Spleen (tissue), 11 donors: ENCODE measurements at regions not wholly inside any gene's neighbourhood (a gene's known extent, or its start where the extent isn't known, plus 50 kb on each side); places are given as distances from the start of the nearest gene placed in this dataset.

Experiments
- DNase-seq: peaks from one replicate; pipeline ENCODE4 v3.0.0-alpha.2; 2020
- H3K27ac ChIP-seq, 8 donors: fragments of 200-600 bp; sonication (generic) in 7 of 8; 1 replicate in 4 of 8; 2 replicates in 4 of 8; pipeline versions ENCODE4 v1.5.0 to v1.8.0; 2016 to 2021; ENCODE audit warnings: inconsistent platforms in 4 of 8, mild to moderate bottlenecking in 4 of 8, moderate library complexity in 1 of 8
- H3K27me3 ChIP-seq, 7 donors: fragments of 200-600 bp; sonication (generic) in 6 of 7; replicated peaks in 1 of 7; 1 replicate in 4 of 7; 2 replicates in 3 of 7; pipeline versions ENCODE4 v1.5.0 to v1.8.0; 2016 to 2021; ENCODE audit warnings: inconsistent platforms in 3 of 7, mild to moderate bottlenecking in 1 of 7
- H3K36me3 ChIP-seq, 6 donors: fragments of 200-600 bp; sonication (generic) in 5 of 6; 1 replicate in 4 of 6; 2 replicates in 2 of 6; pipeline versions ENCODE4 v1.5.0 to v1.8.0; 2016 to 2021; ENCODE audit warnings: inconsistent platforms in 2 of 6
- H3K4me1 ChIP-seq, 6 donors: fragments of 200-600 bp; sonication (generic) in 5 of 6; 1 replicate in 3 of 6; 2 replicates in 3 of 6; pipeline versions ENCODE4 v1.5.0 to v1.8.0; 2016 to 2021; ENCODE audit warnings: inconsistent platforms in 3 of 6
- H3K4me3 ChIP-seq, 8 donors: fragments of 200-600 bp; sonication (generic) in 7 of 8; 1 replicate in 4 of 8; 2 replicates in 4 of 8; pipeline versions ENCODE4 v1.5.0 to v1.8.0; 2016 to 2021; ENCODE audit warnings: inconsistent platforms in 4 of 8, mild to moderate bottlenecking in 4 of 8, moderate library complexity in 2 of 8
- H3K9me3 ChIP-seq, 8 donors: fragments of 200-600 bp; sonication (generic) in 7 of 8; 1 replicate in 4 of 8; 2 replicates in 4 of 8; pipeline versions ENCODE4 v1.5.0 to v1.8.0; 2016 to 2021; ENCODE audit warnings: inconsistent platforms in 4 of 8
- POLR2A ChIP-seq, 3 donors: fragments of 450-650 bp; IDR thresholded peaks; one replicate each; pipeline ENCODE4 v1.5.1; 2017; ENCODE audit warnings: antibody characterized with exemption in 3 of 3, mild to moderate bottlenecking in 1 of 3
- POLR2AphosphoS5 ChIP-seq, 3 donors: sonication (generic); formaldehyde crosslinking; IDR thresholded peaks; one replicate each; pipeline ENCODE4 v1.5.1; 2017; ENCODE audit warnings: antibody characterized with exemption in 3 of 3
- WGBS, 5 donors: extraction: QIAGEN DNeasy Blood & Tissue Kit in 3 of 5; methylation state at CpG; one replicate each; pipeline versions ENCODE4 v1.1.5 to v1.1.7; 2013 to 2018; 5-methylcytosine and 5-hydroxymethylcytosine counted together
- intact Hi-C: fragments of 100-400 bp; cut with DNase I; formaldehyde crosslinking; loops from one replicate; pipeline ENCODE4 v1.15.0; 2023; ENCODE audit warnings: low total_unique reads
- TF ChIP-seq, protein P1 (sequence below), 11 experiments: fragments of 200-600 bp in 7 of 11; fragments of 450-650 bp in 4 of 11; sonication (generic) in 4 of 11; IDR thresholded peaks in 8 of 11; conservative IDR thresholded peaks in 3 of 11; 1 replicate in 7 of 11; 2 replicates in 4 of 11; pipeline versions ENCODE4 v1.4.0 to v1.8.0; 2016 to 2021; ENCODE audit warnings: antibody characterized with exemption in 11 of 11, inconsistent platforms in 4 of 11, mild to moderate bottlenecking in 1 of 11
- donor health status: healthy with polysubstance abuse.
- donor health status: DM: no; HTN: no; CAD: no; lungs with moderate emphysema.
- donor health status: DM: no; HTN: no; CAD: no.
- donor health status: Bipolar disorder and iron deficiency.
- donor health status: healthy.
- donor health status: DM: no; HTN: no; CAD: no.
- donor health status: DM: yes; HTN: yes; CAD: no.

DNA sequence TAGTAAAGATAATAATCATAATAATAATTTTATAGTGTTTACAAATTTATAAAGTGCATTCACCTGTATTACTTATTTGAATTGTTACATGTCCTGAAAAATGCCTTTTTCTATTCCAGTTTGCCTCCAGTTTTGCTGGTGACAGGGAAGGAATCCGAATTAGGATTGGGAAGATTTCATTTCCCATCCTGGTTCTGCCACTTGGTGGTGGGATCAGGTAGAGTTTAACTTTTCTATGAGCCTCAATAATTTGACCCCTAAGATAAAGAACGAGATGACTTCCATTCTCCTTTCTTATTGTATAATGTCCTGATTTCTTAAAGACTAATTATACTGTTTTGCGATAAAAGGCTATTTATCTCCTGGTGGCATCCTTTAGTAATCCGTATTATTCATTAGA lies 1090.9 kb downstream of the RAPGEF2 start:
- 77 to 89% (median 82%) methylated on average over 4 of the region's 4 CpGs for WGBS, 5 donors
- TF ChIP-seq, protein P1, sequence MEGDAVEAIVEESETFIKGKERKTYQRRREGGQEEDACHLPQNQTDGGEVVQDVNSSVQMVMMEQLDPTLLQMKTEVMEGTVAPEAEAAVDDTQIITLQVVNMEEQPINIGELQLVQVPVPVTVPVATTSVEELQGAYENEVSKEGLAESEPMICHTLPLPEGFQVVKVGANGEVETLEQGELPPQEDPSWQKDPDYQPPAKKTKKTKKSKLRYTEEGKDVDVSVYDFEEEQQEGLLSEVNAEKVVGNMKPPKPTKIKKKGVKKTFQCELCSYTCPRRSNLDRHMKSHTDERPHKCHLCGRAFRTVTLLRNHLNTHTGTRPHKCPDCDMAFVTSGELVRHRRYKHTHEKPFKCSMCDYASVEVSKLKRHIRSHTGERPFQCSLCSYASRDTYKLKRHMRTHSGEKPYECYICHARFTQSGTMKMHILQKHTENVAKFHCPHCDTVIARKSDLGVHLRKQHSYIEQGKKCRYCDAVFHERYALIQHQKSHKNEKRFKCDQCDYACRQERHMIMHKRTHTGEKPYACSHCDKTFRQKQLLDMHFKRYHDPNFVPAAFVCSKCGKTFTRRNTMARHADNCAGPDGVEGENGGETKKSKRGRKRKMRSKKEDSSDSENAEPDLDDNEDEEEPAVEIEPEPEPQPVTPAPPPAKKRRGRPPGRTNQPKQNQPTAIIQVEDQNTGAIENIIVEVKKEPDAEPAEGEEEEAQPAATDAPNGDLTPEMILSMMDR (IDR thresholded peaks at IDR 0.05 in 8 of 11, conservative IDR thresholded peaks at IDR 0.05 in 3 of 11), result no peak
- TF ChIP-seq POLR2AphosphoS5 (IDR thresholded peaks at IDR 0.05), result no peak
- no peak for TF ChIP-seq POLR2A (IDR thresholded peaks at IDR 0.05)
- Histone ChIP-seq H3K27ac (no peak overlapping the region), H3K9me3 (peaks cover 0 to 7% (median 0%) of the 10 kb centered on the region in 8 donors), H3K4me1 (no peaks in the 10 kb centered on the region), H3K27me3 (no peaks in the 10 kb centered on the region), H3K4me3 (no peak overlapping the region), H3K36me3 (no peaks in the 10 kb centered on the region)
- intact Hi-C loops, result no loop called here
- no peak for DNase-seq

DNA sequence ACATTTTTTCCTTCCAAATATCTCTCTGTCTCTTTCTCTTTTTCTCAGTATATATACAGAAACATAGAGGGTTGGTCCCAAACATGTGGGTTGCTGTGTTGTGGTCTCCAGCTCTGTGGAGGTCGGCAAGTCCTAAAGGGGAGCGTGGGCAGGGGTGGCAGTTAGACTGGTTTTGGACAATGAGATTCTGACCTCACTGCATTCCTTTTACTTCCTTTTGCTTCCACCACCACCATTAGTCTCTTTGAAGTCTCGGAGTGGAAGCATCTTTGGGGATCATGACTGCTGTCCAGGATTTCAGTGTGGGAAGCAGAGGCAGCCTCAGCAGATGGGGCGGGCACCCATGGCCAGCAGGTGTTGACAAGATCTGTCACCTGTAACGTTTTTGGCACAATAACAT lies 1091.8 kb downstream of the RAPGEF2 start:
- 71 to 80% (median 73%) methylated on average over 5 of the region's 5 CpGs for WGBS, 5 donors
- Histone ChIP-seq H3K36me3 (no peaks in the 10 kb centered on the region), H3K27me3 (no peaks in the 10 kb centered on the region), H3K27ac (no peak overlapping the region), H3K4me1 (no peaks in the 10 kb centered on the region), H3K4me3 (no peak overlapping the region), H3K9me3 (peaks cover 0 to 11% (median 3%) of the 10 kb centered on the region in 8 donors)
- intact Hi-C loops, result no loop called here
- TF ChIP-seq POLR2AphosphoS5 (IDR thresholded peaks at IDR 0.05) (no peak), POLR2A (IDR thresholded peaks at IDR 0.05) (no peak)
- TF ChIP-seq, protein P1 (IDR thresholded peaks at IDR 0.05 in 8 of 11, conservative IDR thresholded peaks at IDR 0.05 in 3 of 11), result no peak
- DNase-seq, result peak; percentile 25

DNA sequence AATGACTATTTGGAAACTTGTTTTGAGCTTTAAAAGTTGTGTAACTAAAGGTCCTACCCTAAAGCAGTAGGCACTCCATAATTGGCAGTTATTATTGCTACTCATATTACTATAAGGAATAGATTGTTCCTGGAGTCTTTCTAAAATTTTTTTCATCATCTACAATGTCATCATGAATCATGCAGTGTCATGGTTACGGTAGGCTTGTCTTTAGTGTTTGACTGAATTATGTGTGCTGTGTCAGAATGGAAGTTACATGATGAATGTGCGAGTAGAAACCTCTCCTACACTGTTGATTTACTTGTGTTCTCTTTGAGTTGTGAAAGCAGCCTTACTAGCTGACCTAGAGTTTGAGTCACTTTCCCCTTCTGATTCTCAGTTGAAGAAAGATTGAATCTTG lies 1099.9 kb downstream of the RAPGEF2 start:
- Histone ChIP-seq H3K4me3 (no peak overlapping the region), H3K9me3 (peaks cover 0 to 23% (median 14%) of the 10 kb centered on the region in 8 donors), H3K27me3 (no peaks in the 10 kb centered on the region), H3K36me3 (no peaks in the 10 kb centered on the region), H3K27ac (no peak overlapping the region), H3K4me1 (no peaks in the 10 kb centered on the region)
- intact Hi-C loops, result no loop called here
- WGBS, 5 donors, result 67 to 77% (median 73%) methylated on average over 2 of the region's 2 CpGs
- TF ChIP-seq, protein P1 (IDR thresholded peaks at IDR 0.05 in 8 of 11, conservative IDR thresholded peaks at IDR 0.05 in 3 of 11), result no peak
- TF ChIP-seq POLR2AphosphoS5 (IDR thresholded peaks at IDR 0.05) (no peak), POLR2A (IDR thresholded peaks at IDR 0.05) (no peak)
- DNase-seq, result no peak

DNA sequence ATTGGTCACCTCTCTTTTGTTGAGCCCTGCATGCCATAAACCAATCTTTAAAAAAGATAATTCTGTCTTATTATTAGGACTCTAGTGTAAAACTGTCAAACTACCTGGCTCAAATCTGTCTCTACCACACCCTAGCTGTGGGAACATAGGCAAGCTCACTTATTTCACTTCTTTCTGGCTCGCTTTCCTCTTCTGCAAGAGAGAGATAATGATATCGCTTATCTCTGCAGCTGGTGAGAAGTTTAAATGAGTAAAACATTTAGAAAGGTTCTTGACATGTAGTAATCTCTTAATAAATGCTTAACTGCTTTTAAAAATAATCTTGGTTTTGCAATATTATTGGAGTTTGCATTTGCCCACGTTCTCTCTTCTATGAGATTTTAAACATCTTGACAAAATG lies 1109.2 kb downstream of the RAPGEF2 start:
- Histone ChIP-seq H3K36me3 (no peaks in the 10 kb centered on the region), H3K27me3 (no peaks in the 10 kb centered on the region), H3K4me3 (no peak overlapping the region), H3K9me3 (peaks cover 0 to 25% (median 13%) of the 10 kb centered on the region in 8 donors), H3K27ac (no peak overlapping the region), H3K4me1 (no peaks in the 10 kb centered on the region)
- intact Hi-C loops, result no loop called here
- WGBS, 5 donors, result 69 to 80% (median 72%) methylated on average over 3 of the region's 3 CpGs
- TF ChIP-seq, protein P1 (IDR thresholded peaks at IDR 0.05 in 8 of 11, conservative IDR thresholded peaks at IDR 0.05 in 3 of 11), result no peak
- TF ChIP-seq POLR2A (IDR thresholded peaks at IDR 0.05), result no peak
- no peak for TF ChIP-seq POLR2AphosphoS5 (IDR thresholded peaks at IDR 0.05)
- no peak for DNase-seq
